Activated naive CD4-positive, alpha-beta T cell treated with anti-CD3 and anti-CD28 coated beads, Interleukin-2, amount 50 U/mL, for 24 hours (primary cell): ENCODE measurements at regions not wholly inside any gene's neighbourhood (a gene's known extent, or its start where the extent isn't known, plus 50 kb on each side); places are given as distances from the start of the nearest gene placed in this dataset.

Source experiments
- H3K27ac Mint-ChIP-seq: one replicate; pipeline ENCODE4 v1.8.0; 2021; ENCODE audit warnings: mild to moderate bottlenecking, mixed read lengths
- H3K27me3 Mint-ChIP-seq: one replicate; pipeline ENCODE4 v1.8.0; 2021; ENCODE audit warnings: mixed read lengths
- H3K36me3 Mint-ChIP-seq: one replicate; pipeline ENCODE4 v1.8.0; 2021; ENCODE audit warnings: mixed read lengths
- H3K4me1 Mint-ChIP-seq: one replicate; pipeline ENCODE4 v1.8.0; 2021; ENCODE audit warnings: mixed read lengths
- H3K4me3 Mint-ChIP-seq: one replicate; pipeline ENCODE4 v1.8.0; 2021; ENCODE audit warnings: mild to moderate bottlenecking, mixed read lengths
- H3K9me3 Mint-ChIP-seq: one replicate; pipeline ENCODE4 v1.8.0; 2021; ENCODE audit warnings: mixed read lengths

GRCh38 chr5:54670281-54670680 lies 152.7 kb downstream of the SNX18 start:
- no peak overlapping the region for H3K27ac Mint-ChIP-seq
- peaks cover 55% of the 10 kb centered on the region for H3K4me1 Mint-ChIP-seq
- H3K4me3 Mint-ChIP-seq: no peak overlapping the region
- no peaks in the 10 kb centered on the region for H3K27me3 Mint-ChIP-seq
- H3K36me3 Mint-ChIP-seq: no peaks in the 10 kb centered on the region
- H3K9me3 Mint-ChIP-seq: peaks cover 12% of the 10 kb centered on the region

- H3K27me3 Mint-ChIP-seq: no peaks in the 10 kb centered on the region
- peaks cover 12% of the 10 kb centered on the region for H3K9me3 Mint-ChIP-seq
- peaks cover 53% of the 10 kb centered on the region for H3K4me1 Mint-ChIP-seq
- H3K36me3 Mint-ChIP-seq: no peaks in the 10 kb centered on the region
- no peak overlapping the region for H3K27ac Mint-ChIP-seq
- no peak overlapping the region for H3K4me3 Mint-ChIP-seq
Measured at GRCh38 chr5:54669845-54670244, 152.3 kb downstream of the SNX18 start.

- Mint-ChIP-seq H3K27ac (no peak overlapping the region), H3K9me3 (peaks cover 12% of the 10 kb centered on the region), H3K4me1 (peaks cover 47% of the 10 kb centered on the region), H3K27me3 (no peaks in the 10 kb centered on the region), H3K4me3 (no peak overlapping the region), H3K36me3 (no peaks in the 10 kb centered on the region)
Measured at GRCh38 chr5:54669285-54669684, 151.7 kb downstream of the SNX18 start.

DNA sequence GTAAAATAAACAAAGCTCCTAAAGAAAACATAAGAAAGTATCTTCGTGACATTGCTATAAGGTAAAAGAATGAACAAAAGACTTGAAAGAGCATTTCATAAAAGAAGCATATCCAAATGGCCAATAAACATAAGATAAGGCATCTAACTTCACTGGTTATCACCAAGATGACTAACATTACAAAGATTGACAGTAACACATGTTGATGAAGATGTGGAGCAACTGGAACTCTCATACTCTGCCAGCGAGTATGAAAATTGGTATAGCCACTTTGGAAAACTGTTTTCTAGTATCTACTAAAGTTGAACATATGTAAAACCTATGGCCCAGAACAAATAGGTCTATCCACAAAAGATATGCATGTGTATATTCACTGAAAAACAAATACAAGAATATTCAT lies 150.5 kb downstream of the SNX18 start:
- no peaks in the 10 kb centered on the region for H3K27me3 Mint-ChIP-seq
- no peaks in the 10 kb centered on the region for H3K36me3 Mint-ChIP-seq
- peaks cover 35% of the 10 kb centered on the region for H3K4me1 Mint-ChIP-seq
- no peak overlapping the region for H3K4me3 Mint-ChIP-seq
- H3K27ac Mint-ChIP-seq: no peak overlapping the region
- H3K9me3 Mint-ChIP-seq: peaks cover 12% of the 10 kb centered on the region

DNA sequence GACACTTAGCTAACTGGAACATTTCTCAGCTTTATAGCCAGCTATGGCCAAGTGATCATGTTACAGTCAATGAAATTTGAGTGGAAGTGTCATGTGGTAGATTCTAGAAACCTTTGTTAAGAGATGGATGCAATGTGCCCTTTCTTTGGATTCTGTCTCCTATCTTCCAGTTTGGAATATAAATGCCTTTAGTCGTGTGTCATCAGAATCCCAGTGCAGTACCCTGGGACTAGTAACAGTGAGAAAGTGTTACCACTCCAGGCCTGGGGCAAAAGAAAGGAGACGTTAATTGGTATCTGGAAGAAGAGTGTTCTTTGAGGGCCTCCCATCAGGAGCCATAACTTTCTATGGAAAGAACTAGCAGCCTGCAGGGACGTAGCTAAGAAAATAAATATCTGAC lies 149.6 kb downstream of the SNX18 start:
- Mint-ChIP-seq H3K9me3 (peaks cover 12% of the 10 kb centered on the region), H3K4me1 (peaks cover 26% of the 10 kb centered on the region), H3K4me3 (no peak overlapping the region), H3K27ac (no peak overlapping the region), H3K36me3 (no peaks in the 10 kb centered on the region), H3K27me3 (no peaks in the 10 kb centered on the region)

DNA sequence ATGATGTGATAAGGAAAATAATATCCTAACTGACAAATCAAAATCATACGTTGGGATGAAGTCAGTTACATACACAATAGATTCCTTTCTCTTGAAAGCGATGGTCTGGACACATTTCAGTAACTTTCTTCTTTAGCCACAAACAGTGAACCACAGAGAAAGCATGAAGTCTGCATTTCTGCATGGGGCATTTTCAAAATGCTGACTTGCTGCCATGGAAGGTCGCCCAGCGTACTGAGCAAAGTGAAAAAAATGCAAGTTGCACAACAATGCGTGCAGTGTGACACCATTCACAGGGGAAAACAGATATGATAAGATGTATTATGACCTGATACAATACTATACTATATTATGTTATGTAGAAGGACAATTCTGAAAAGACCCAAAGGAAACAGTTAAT lies 146.3 kb downstream of the SNX18 start:
- Mint-ChIP-seq H3K27ac (no peak overlapping the region), H3K27me3 (no peaks in the 10 kb centered on the region), H3K36me3 (no peaks in the 10 kb centered on the region), H3K9me3 (peaks cover 12% of the 10 kb centered on the region), H3K4me1 (no peaks in the 10 kb centered on the region), H3K4me3 (no peak overlapping the region)

- H3K9me3 Mint-ChIP-seq: no peaks in the 10 kb centered on the region
- no peak overlapping the region for H3K4me3 Mint-ChIP-seq
- H3K4me1 Mint-ChIP-seq: peaks cover under 1% of the 10 kb centered on the region
- no peaks in the 10 kb centered on the region for H3K27me3 Mint-ChIP-seq
- no peaks in the 10 kb centered on the region for H3K36me3 Mint-ChIP-seq
- H3K27ac Mint-ChIP-seq: no peak overlapping the region
Measured at GRCh38 chr5:54661111-54661510, 143.6 kb downstream of the SNX18 start.

GRCh38 chr5:54659700-54660131 lies 142.2 kb downstream of the SNX18 start:
- Mint-ChIP-seq H3K4me3 (no peak overlapping the region), H3K4me1 (peaks cover 13% of the 10 kb centered on the region), H3K36me3 (no peaks in the 10 kb centered on the region), H3K9me3 (no peaks in the 10 kb centered on the region), H3K27ac (no peak overlapping the region), H3K27me3 (no peaks in the 10 kb centered on the region)

DNA sequence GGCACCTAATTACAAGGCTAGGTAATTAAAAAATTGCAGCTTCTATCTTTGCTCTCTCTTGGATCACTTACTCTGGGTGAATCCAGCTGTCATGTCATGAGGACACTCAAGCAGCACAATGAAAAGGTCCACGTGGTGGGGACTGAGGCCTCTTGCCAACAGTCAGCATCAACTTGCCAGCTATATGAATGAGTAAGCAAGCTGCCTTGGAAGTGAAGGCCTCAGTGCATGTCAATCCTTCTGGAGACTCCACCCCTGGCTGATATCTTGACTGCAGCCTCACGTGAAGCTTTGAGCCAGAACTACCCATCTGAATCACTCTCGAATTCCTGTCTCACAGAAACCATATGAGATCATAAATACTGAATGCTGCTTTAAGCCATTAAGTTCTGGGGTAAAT lies 140.5 kb downstream of the SNX18 start:
- H3K36me3 Mint-ChIP-seq: no peaks in the 10 kb centered on the region
- no peak overlapping the region for H3K4me3 Mint-ChIP-seq
- H3K9me3 Mint-ChIP-seq: no peaks in the 10 kb centered on the region
- H3K27me3 Mint-ChIP-seq: no peaks in the 10 kb centered on the region
- H3K4me1 Mint-ChIP-seq: peaks cover 18% of the 10 kb centered on the region
- no peak overlapping the region for H3K27ac Mint-ChIP-seq

DNA sequence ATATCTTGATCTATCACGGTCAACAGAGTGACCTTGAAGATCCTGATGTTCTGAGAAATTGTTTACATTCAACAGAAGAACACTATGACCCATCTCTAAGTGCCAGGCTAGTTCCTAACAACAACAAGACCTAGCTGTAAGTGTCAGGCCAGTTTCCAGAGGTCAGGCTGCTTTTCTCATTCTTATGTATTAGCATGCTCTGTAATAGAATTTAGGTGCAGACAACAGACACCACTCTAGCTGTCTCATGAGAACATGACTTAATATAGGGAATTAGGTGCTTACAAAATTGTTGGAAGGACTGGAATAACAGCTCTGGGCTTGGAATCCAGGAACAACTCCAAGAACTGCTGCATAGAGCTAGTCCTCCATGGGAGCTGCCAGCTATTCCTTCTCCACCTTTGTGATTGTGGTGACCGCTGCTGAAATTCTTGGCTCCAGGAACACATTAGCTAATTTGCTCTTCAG lies 138.7 kb downstream of the SNX18 start:
- Mint-ChIP-seq H3K27me3 (no peaks in the 10 kb centered on the region), H3K4me3 (no peak overlapping the region), H3K36me3 (no peaks in the 10 kb centered on the region), H3K4me1 (peaks cover 18% of the 10 kb centered on the region), H3K27ac (no peak overlapping the region), H3K9me3 (no peaks in the 10 kb centered on the region)

DNA sequence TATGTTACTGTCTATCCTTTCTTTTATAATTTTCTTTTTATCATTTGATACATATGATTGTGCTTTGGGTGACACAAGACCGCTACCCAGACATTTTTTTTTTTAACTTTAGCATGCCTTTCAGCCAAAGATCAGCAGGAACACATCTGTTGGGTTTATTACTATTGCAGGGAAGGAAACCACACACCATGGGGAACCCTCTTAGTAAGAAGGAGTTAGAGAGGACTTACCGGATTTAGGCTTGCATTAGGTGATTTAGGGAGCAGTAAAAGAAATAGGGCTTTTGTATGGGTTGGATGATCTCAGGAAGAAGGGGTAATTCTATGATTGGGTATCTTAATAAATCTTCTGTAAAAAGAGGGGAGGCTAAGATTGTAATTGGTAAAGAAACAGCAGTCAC lies 138.2 kb downstream of the SNX18 start:
- Mint-ChIP-seq H3K27ac (no peak overlapping the region), H3K4me3 (no peak overlapping the region), H3K4me1 (peaks cover 18% of the 10 kb centered on the region), H3K36me3 (no peaks in the 10 kb centered on the region), H3K9me3 (no peaks in the 10 kb centered on the region), H3K27me3 (no peaks in the 10 kb centered on the region)

GRCh38 chr5:54655266-54655665 lies 137.7 kb downstream of the SNX18 start:
- no peak overlapping the region for H3K4me3 Mint-ChIP-seq
- no peaks in the 10 kb centered on the region for H3K36me3 Mint-ChIP-seq
- no peaks in the 10 kb centered on the region for H3K27me3 Mint-ChIP-seq
- no peak overlapping the region for H3K27ac Mint-ChIP-seq
- H3K4me1 Mint-ChIP-seq: peaks cover 18% of the 10 kb centered on the region
- H3K9me3 Mint-ChIP-seq: no peaks in the 10 kb centered on the region

GRCh38 chr5:54653956-54654614 lies 136.5 kb downstream of the SNX18 start:
- Mint-ChIP-seq H3K4me3 (no peak overlapping the region), H3K9me3 (no peaks in the 10 kb centered on the region), H3K4me1 (peaks cover 18% of the 10 kb centered on the region), H3K36me3 (no peaks in the 10 kb centered on the region), H3K27me3 (no peaks in the 10 kb centered on the region), H3K27ac (no peak overlapping the region)

GRCh38 chr5:54651482-54652076 lies 134.0 kb downstream of the SNX18 start:
- peaks cover 6% of the 10 kb centered on the region for H3K9me3 Mint-ChIP-seq
- no peaks in the 10 kb centered on the region for H3K27me3 Mint-ChIP-seq
- peaks cover 38% of the 10 kb centered on the region for H3K4me1 Mint-ChIP-seq
- H3K27ac Mint-ChIP-seq: no peak overlapping the region
- peaks cover 3% of the 10 kb centered on the region for H3K36me3 Mint-ChIP-seq
- no peak overlapping the region for H3K4me3 Mint-ChIP-seq

DNA sequence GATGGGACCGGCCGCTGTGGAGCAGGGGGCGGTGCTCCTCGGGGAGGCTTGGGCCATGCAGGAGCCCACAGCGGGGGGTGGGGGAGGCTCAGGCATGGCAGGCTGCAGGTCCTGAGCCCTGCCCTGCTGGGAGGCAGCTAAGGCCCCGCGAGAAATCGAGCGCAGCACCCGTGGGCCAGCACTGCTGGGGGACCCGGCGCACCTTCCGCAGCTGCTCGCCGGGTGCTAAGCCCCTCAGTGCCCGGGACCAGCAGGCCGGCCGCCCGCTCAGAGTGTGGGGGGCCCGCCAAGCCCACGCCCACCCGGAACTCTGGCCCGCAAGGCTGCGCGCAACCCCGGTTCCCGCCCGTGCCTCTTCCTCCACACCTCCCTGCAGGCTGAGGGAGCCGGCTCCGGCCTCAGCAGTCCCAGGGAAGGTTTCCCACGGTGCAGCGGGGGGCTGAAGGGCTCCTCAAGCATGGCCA lies 131.5 kb downstream of the SNX18 start:
- H3K36me3 Mint-ChIP-seq: peaks cover 3% of the 10 kb centered on the region
- H3K27me3 Mint-ChIP-seq: no peaks in the 10 kb centered on the region
- H3K4me1 Mint-ChIP-seq: peaks cover 45% of the 10 kb centered on the region
- H3K27ac Mint-ChIP-seq: no peak overlapping the region
- H3K9me3 Mint-ChIP-seq: peaks cover 6% of the 10 kb centered on the region
- no peak overlapping the region for H3K4me3 Mint-ChIP-seq

- no peaks in the 10 kb centered on the region for H3K27me3 Mint-ChIP-seq
- H3K36me3 Mint-ChIP-seq: peaks cover 3% of the 10 kb centered on the region
- H3K27ac Mint-ChIP-seq: peak overlapping the region; percentile 90
- H3K9me3 Mint-ChIP-seq: peaks cover 6% of the 10 kb centered on the region
- peaks cover 58% of the 10 kb centered on the region for H3K4me1 Mint-ChIP-seq
- H3K4me3 Mint-ChIP-seq: peak overlapping the region; percentile 79
Measured at GRCh38 chr5:54646356-54647101, 129.0 kb downstream of the SNX18 start.
